Smooth muscle cell (in vitro differentiated cells): ENCODE measurements at regions not wholly inside any gene's neighbourhood (a gene's known extent, or its start where the extent isn't known, plus 50 kb on each side); places are given as distances from the start of the nearest gene placed in this dataset.
"Not testable (repeated sequence)": the region's sequence is repeated elsewhere in the genome, so short reads cannot be mapped to it uniquely, and the experiment has no call there.

Source experiments
- DNase-seq: peaks from one replicate; lab custom pipeline; 2025; ENCODE audit not compliant: unreplicated experiment; lab: John Stamatoyannopoulos, UW
- H2AFZ ChIP-seq: fragments of 200-600 bp; sonication (generic); 2 replicates; pipeline ENCODE4 v1.6.0; 2016; ENCODE audit warnings: antibody characterized with exemption, low read depth, mild to moderate bottlenecking
- H3F3A ChIP-seq: fragments of 200-600 bp; sonication (generic); 2 replicates; pipeline ENCODE4 v1.6.0; 2017; ENCODE audit warnings: antibody characterized with exemption, low read depth
- H3K27ac ChIP-seq: fragments of 200-600 bp; sonication (generic); 2 replicates; pipeline ENCODE4 v1.5.1; 2016; ENCODE audit warnings: low read depth, mild to moderate bottlenecking
- H3K27me3 ChIP-seq: fragments of 200-600 bp; sonication (generic); 2 replicates; pipeline ENCODE4 v1.6.1; 2016; ENCODE audit warnings: low read depth, mild to moderate bottlenecking
- H3K36me3 ChIP-seq: fragments of 200-600 bp; sonication (generic); 2 replicates; pipeline ENCODE4 v1.5.1; 2016; ENCODE audit warnings: low read depth
- H3K4me1 ChIP-seq: fragments of 200-600 bp; sonication (generic); 2 replicates; pipeline ENCODE4 v1.5.1; 2016; ENCODE audit warnings: low read depth
- H3K4me2 ChIP-seq: fragments of 200-600 bp; sonication (generic); 2 replicates; pipeline ENCODE4 v1.6.0; 2016; ENCODE audit warnings: mild to moderate bottlenecking
- H3K4me3 ChIP-seq: fragments of 200-600 bp; sonication (generic); 2 replicates; pipeline ENCODE4 v1.5.1; 2016; ENCODE audit warnings: mild to moderate bottlenecking
- H3K79me2 ChIP-seq: fragments of 200-600 bp; sonication (generic); 2 replicates; pipeline ENCODE4 v1.6.0; 2016; ENCODE audit warnings: low read depth, mild to moderate bottlenecking
- H3K9ac ChIP-seq: fragments of 200-600 bp; sonication (generic); 2 replicates; pipeline ENCODE4 v1.6.0; 2016; ENCODE audit warnings: low read depth
- H3K9me3 ChIP-seq: fragments of 200-600 bp; sonication (generic); replicated peaks from 2 replicates; pipeline ENCODE4 v1.5.1; 2016; ENCODE audit warnings: low read depth
- H4K20me1 ChIP-seq: fragments of 200-600 bp; sonication (generic); 2 replicates; pipeline ENCODE4 v1.6.0; 2016; ENCODE audit warnings: low read depth
- WGBS: methylation state at CpG from one replicate; pipeline ENCODE4 v1.1.7; 2016; ENCODE audit warnings: low lambda C conversion rate; 5-methylcytosine and 5-hydroxymethylcytosine counted together
- TF ChIP-seq, protein P1 (sequence below): fragments of 200-600 bp; sonication (generic); IDR thresholded peaks from 2 replicates; pipeline ENCODE4 v1.5.1; 2017; ENCODE audit warnings: borderline replicate concordance, mild to moderate bottlenecking, antibody characterized with exemption; ENCODE audit not compliant: insufficient read depth, poor library complexity, severe bottlenecking

- WGBS = 61% methylated on average over 6 of the region's 6 CpGs
- Histone ChIP-seq H3F3A (no peaks in the 10 kb centered on the region), H4K20me1 (no peaks in the 10 kb centered on the region), H3K79me2 (no peaks in the 10 kb centered on the region), H3K36me3 (no peaks in the 10 kb centered on the region), H3K27me3 (no peaks in the 10 kb centered on the region), H2AFZ (no peak overlapping the region), H3K27ac (no peak overlapping the region), H3K4me2 (no peak overlapping the region), H3K4me3 (no peak overlapping the region), H3K4me1 (no peaks in the 10 kb centered on the region), H3K9ac (no peak overlapping the region), H3K9me3 (no peaks in the 10 kb centered on the region)
- DNase-seq = no peak
- TF ChIP-seq, protein P1, sequence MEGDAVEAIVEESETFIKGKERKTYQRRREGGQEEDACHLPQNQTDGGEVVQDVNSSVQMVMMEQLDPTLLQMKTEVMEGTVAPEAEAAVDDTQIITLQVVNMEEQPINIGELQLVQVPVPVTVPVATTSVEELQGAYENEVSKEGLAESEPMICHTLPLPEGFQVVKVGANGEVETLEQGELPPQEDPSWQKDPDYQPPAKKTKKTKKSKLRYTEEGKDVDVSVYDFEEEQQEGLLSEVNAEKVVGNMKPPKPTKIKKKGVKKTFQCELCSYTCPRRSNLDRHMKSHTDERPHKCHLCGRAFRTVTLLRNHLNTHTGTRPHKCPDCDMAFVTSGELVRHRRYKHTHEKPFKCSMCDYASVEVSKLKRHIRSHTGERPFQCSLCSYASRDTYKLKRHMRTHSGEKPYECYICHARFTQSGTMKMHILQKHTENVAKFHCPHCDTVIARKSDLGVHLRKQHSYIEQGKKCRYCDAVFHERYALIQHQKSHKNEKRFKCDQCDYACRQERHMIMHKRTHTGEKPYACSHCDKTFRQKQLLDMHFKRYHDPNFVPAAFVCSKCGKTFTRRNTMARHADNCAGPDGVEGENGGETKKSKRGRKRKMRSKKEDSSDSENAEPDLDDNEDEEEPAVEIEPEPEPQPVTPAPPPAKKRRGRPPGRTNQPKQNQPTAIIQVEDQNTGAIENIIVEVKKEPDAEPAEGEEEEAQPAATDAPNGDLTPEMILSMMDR = no peak
These were observed 158.7 kb downstream of the MTHFS start for GRCh38 chr15:79738143-79738542.

- WGBS = 91% methylated on average over 2 of the region's 2 CpGs
- TF ChIP-seq, protein P1 = no peak
- Histone ChIP-seq H3K4me3 (no peak overlapping the region), H3K79me2 (no peaks in the 10 kb centered on the region), H4K20me1 (no peaks in the 10 kb centered on the region), H3K9ac (no peak overlapping the region), H3K4me2 (no peak overlapping the region), H3F3A (no peaks in the 10 kb centered on the region), H2AFZ (no peak overlapping the region), H3K9me3 (no peaks in the 10 kb centered on the region), H3K27me3 (no peaks in the 10 kb centered on the region), H3K27ac (no peak overlapping the region), H3K36me3 (no peaks in the 10 kb centered on the region), H3K4me1 (no peaks in the 10 kb centered on the region)
- DNase-seq = no peak
These were observed 156.3 kb downstream of the MTHFS start for GRCh38 chr15:79740561-79740960.

DNA sequence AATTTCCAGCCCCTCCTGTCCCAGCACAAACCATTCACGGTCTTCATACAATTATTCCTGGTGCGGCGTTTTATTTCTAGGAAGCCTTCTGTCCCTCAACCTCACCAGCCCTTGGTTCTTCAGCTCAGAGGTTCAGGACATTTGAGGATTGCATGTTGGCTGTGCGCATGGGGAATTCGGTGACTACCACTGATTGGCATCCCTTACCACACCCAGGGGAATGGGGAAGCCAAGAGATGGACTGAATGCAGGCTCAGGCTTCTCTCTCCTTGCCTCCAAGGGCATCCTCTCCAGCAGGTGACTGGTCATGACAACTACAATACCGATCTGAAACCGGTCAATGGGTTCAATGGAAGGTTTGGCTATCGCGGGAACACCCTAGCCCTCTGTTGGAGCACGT, 153.8 kb downstream of the MTHFS start:
- Histone ChIP-seq H3K9ac (no peak overlapping the region), H3K4me2 (no peak overlapping the region), H4K20me1 (no peaks in the 10 kb centered on the region), H3K4me3 (no peak overlapping the region), H3K27me3 (no peaks in the 10 kb centered on the region), H3K79me2 (no peaks in the 10 kb centered on the region), H3K27ac (no peak overlapping the region), H2AFZ (no peak overlapping the region), H3K4me1 (no peaks in the 10 kb centered on the region), H3F3A (no peaks in the 10 kb centered on the region), H3K36me3 (no peaks in the 10 kb centered on the region), H3K9me3 (no peaks in the 10 kb centered on the region)
- DNase-seq = no peak
- WGBS = 96% methylated on average over 10 of the region's 10 CpGs
- TF ChIP-seq, protein P1 = no peak

DNA sequence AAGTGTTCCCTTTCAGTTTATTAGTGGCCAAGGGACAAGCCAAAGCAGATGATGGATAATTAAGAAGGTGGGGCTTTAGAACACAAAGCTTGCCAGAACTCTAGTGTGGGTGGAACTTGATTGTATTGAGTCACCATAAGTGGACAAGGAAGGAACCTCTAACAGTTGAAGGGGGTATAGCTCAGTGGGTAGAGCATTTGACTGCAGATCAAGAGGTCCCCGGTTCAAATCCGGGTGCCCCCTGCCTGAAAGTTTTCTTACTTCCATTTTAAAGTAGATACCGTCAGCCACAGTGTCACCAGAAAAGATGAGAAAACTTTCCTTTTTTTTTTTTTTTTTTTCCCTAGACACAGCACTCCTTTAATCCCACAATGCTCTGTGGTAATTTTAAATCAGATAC, 152.3 kb downstream of the MTHFS start:
- H3K79me2 ChIP-seq, H3K27ac ChIP-seq, H3K4me1 ChIP-seq, H3K9ac ChIP-seq, DNase-seq, H2AFZ ChIP-seq, H3K27me3 ChIP-seq, H3F3A ChIP-seq, H4K20me1 ChIP-seq, H3K4me2 ChIP-seq, H3K9me3 ChIP-seq, H3K4me3 ChIP-seq, H3K36me3 ChIP-seq: not testable (repeated sequence)
- 69% methylated on average over 3 of the region's 3 CpGs for WGBS
